ENCODE measurements at regions not wholly inside any gene's neighbourhood (a gene's known extent, or its start where the extent isn't known, plus 50 kb on each side); places are given as distances from the start of the nearest gene placed in this dataset.

DNA sequence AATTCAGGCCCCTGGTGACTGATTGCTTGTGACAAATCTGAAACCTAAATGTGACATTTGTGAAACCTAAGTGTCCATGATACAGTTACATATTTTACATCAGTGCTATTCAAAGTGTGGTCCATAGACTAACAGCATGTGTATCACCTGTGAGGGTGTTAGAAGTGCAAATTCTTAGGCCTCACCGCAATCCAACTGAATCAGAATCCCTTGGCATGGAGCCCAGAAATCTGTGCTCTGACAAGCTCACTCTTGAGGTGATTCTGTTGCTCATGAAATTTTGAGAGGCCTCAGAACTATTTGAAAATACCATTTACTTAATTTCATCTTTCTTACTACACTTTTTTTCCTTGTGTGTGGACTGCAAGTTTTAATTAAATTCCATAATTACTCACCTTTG is 587.9 kb downstream of the ADGRL2 start:
- Histone ChIP-seq H3K79me2 (ENCODE audit: insufficient read depth, low read length) (no peaks in the 10 kb centered on the region), H3K4me3 (ENCODE audit: insufficient read depth, low read length) (no peak overlapping the region), H3K4me1 (ENCODE audit: insufficient read depth, low read length) (peaks cover 5% of the 10 kb centered on the region), H3K4me2 (ENCODE audit: insufficient read depth, low read length) (no peak overlapping the region), H3K36me3 (ENCODE audit: insufficient read depth, low read length) (no peaks in the 10 kb centered on the region), H4K20me1 (ENCODE audit: insufficient read depth, low read length) (no peaks in the 10 kb centered on the region), H3K9me3 (ENCODE audit: low read depth, low read length) (no peaks in the 10 kb centered on the region), H2AFZ (ENCODE audit: low read length) (no peak overlapping the region), H3K27me3 (ENCODE audit: insufficient read depth, low read length) (no peaks in the 10 kb centered on the region), H3K27ac (ENCODE audit: low read depth, low read length) (no peak overlapping the region)
- DNase-seq (ENCODE audit: insufficient read length, low spot score, missing footprints) = no peak
- TF ChIP-seq, protein P1, sequence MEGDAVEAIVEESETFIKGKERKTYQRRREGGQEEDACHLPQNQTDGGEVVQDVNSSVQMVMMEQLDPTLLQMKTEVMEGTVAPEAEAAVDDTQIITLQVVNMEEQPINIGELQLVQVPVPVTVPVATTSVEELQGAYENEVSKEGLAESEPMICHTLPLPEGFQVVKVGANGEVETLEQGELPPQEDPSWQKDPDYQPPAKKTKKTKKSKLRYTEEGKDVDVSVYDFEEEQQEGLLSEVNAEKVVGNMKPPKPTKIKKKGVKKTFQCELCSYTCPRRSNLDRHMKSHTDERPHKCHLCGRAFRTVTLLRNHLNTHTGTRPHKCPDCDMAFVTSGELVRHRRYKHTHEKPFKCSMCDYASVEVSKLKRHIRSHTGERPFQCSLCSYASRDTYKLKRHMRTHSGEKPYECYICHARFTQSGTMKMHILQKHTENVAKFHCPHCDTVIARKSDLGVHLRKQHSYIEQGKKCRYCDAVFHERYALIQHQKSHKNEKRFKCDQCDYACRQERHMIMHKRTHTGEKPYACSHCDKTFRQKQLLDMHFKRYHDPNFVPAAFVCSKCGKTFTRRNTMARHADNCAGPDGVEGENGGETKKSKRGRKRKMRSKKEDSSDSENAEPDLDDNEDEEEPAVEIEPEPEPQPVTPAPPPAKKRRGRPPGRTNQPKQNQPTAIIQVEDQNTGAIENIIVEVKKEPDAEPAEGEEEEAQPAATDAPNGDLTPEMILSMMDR (IDR thresholded peaks at IDR 0.05; ENCODE audit: extremely low read depth, low read depth, low read length) = no peak

DNA sequence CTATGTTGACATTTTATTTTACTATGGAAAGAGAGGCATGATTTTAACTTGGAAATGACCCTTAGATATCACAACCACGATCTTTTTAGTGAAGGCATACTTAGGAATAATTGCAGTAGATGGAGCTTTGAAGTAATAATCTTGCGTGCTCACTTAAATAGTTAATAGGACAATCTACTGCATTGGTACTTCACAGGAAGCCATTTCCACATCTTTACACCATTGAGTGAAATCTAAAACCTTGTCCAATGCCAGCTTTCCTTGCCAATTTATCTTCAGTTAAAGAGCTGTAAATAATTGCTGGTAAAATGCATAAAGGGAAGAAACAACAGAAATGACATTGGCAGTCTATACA is 586.3 kb downstream of the ADGRL2 start:
- Histone ChIP-seq H3K79me2 (ENCODE audit: insufficient read depth, low read length) (no peaks in the 10 kb centered on the region), H4K20me1 (ENCODE audit: insufficient read depth, low read length) (no peaks in the 10 kb centered on the region), H3K27me3 (ENCODE audit: insufficient read depth, low read length) (no peaks in the 10 kb centered on the region), H3K36me3 (ENCODE audit: insufficient read depth, low read length) (no peaks in the 10 kb centered on the region), H2AFZ (ENCODE audit: low read length) (no peak overlapping the region), H3K4me2 (ENCODE audit: insufficient read depth, low read length) (no peak overlapping the region), H3K4me3 (ENCODE audit: insufficient read depth, low read length) (no peak overlapping the region), H3K4me1 (ENCODE audit: insufficient read depth, low read length) (no peaks in the 10 kb centered on the region), H3K9me3 (ENCODE audit: low read depth, low read length) (no peaks in the 10 kb centered on the region), H3K27ac (ENCODE audit: low read depth, low read length) (no peak overlapping the region)
- DNase-seq (ENCODE audit: insufficient read length, low spot score, missing footprints) = no peak
- TF ChIP-seq, protein P1 (IDR thresholded peaks at IDR 0.05; ENCODE audit: extremely low read depth, low read depth, low read length) = no peak

DNA sequence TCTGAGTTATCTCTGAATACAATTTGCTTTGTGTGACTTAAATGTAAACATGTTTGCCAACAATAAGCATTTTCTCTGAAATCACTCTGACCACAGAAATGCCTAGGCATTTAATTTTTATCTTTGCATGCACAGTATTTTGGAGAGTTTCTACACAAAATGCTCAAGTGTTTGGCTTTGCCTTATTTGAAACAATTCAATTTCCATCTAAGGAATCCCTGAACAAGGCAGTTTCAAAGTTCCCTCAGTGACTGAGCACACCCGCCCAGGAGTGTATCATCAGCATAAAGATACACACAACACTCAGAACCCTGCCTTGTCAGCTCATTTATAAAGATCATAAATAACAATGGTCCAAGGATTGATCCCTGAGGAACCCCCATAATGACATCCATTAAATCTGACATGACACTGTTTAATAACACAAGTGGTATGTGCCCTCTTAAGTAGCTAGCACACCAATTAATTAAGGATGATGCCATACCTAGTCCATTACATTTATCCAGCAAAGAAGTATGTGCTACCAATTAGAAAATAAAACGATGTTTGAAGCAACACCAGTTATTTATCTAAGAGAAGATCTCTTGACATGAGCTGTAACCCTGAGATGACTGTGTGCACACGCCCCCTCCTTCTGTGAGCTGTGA is 585.8 kb downstream of the ADGRL2 start:
- Histone ChIP-seq H3K9me3 (ENCODE audit: low read depth, low read length) (no peaks in the 10 kb centered on the region), H3K27me3 (ENCODE audit: insufficient read depth, low read length) (no peaks in the 10 kb centered on the region), H3K4me2 (ENCODE audit: insufficient read depth, low read length) (no peak overlapping the region), H4K20me1 (ENCODE audit: insufficient read depth, low read length) (no peaks in the 10 kb centered on the region), H3K79me2 (ENCODE audit: insufficient read depth, low read length) (no peaks in the 10 kb centered on the region), H3K4me1 (ENCODE audit: insufficient read depth, low read length) (no peaks in the 10 kb centered on the region), H3K4me3 (ENCODE audit: insufficient read depth, low read length) (no peak overlapping the region), H3K36me3 (ENCODE audit: insufficient read depth, low read length) (no peaks in the 10 kb centered on the region), H2AFZ (ENCODE audit: low read length) (no peak overlapping the region), H3K27ac (ENCODE audit: low read depth, low read length) (no peak overlapping the region)
- TF ChIP-seq, protein P1 (IDR thresholded peaks at IDR 0.05; ENCODE audit: extremely low read depth, low read depth, low read length) = no peak
- no peak for DNase-seq (ENCODE audit: insufficient read length, low spot score, missing footprints)

DNA sequence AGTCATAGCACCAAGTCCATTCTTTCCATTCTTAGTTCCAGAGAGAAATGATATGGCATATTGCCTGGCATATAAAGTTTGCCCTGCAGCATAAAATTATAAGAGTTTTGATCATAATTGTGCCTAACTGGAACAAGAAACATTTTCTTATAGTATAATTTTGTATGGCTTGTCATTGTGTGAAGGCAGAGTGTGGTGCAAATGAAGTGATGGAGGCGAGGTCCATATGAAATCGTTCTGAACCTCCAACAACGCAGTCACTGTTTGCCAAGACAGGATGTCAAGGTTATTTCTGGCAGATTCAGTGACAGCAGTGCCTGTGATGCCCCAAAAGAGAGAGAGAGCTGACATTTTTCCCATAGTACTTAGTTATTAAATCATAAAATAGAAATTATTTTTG is 584.0 kb downstream of the ADGRL2 start:
- Histone ChIP-seq H3K79me2 (ENCODE audit: insufficient read depth, low read length) (no peaks in the 10 kb centered on the region), H3K27me3 (ENCODE audit: insufficient read depth, low read length) (no peaks in the 10 kb centered on the region), H3K4me1 (ENCODE audit: insufficient read depth, low read length) (no peaks in the 10 kb centered on the region), H3K27ac (ENCODE audit: low read depth, low read length) (no peak overlapping the region), H4K20me1 (ENCODE audit: insufficient read depth, low read length) (no peaks in the 10 kb centered on the region), H3K9me3 (ENCODE audit: low read depth, low read length) (no peaks in the 10 kb centered on the region), H2AFZ (ENCODE audit: low read length) (no peak overlapping the region), H3K4me3 (ENCODE audit: insufficient read depth, low read length) (no peak overlapping the region), H3K4me2 (ENCODE audit: insufficient read depth, low read length) (no peak overlapping the region), H3K36me3 (ENCODE audit: insufficient read depth, low read length) (no peaks in the 10 kb centered on the region)
- no peak for DNase-seq (ENCODE audit: insufficient read length, low spot score, missing footprints)
- TF ChIP-seq, protein P1 (IDR thresholded peaks at IDR 0.05; ENCODE audit: extremely low read depth, low read depth, low read length) = no peak
